CD4-positive, CD25-positive, alpha-beta regulatory T cell (primary cell): ENCODE measurements at regions not wholly inside any gene's neighbourhood (a gene's known extent, or its start where the extent isn't known, plus 50 kb on each side); places are given as distances from the start of the nearest gene placed in this dataset.

Experiments
- ATAC-seq, 2 donors: fragments of 150-1000 bp; cut with Tn5 transposase; one replicate each; pipeline ENCODE4 v1.10.0; 2021; ENCODE audit warnings: low read depth in 2 of 2, moderate number of reproducible peaks in 2 of 2, moderate library complexity in 1 of 2
- DNase-seq, 3 donors: peaks; one replicate each; pipeline versions ENCODE4 v3.0.0 to v3.0.0-alpha.2; 2012 to 2022; ENCODE audit warnings: mixed read lengths in 1 of 3
- H3K27ac ChIP-seq: one replicate; pipeline ENCODE4 v1.7.0; 2013; ENCODE audit warnings: mild to moderate bottlenecking, low read length; ENCODE audit not compliant: insufficient read depth, poor library complexity, severe bottlenecking
- H3K27me3 ChIP-seq: one replicate; pipeline ENCODE4 v1.7.0; 2013; ENCODE audit warnings: low read length; ENCODE audit not compliant: control insufficient read depth, insufficient read depth
- H3K36me3 ChIP-seq: one replicate; pipeline ENCODE4 v1.7.0; 2013; ENCODE audit warnings: mild to moderate bottlenecking, low read length, moderate library complexity; ENCODE audit not compliant: control insufficient read depth, insufficient read depth
- H3K4me1 ChIP-seq: 2 replicates; pipeline ENCODE4 v1.7.0; 2013; ENCODE audit warnings: mild to moderate bottlenecking, low read length; ENCODE audit not compliant: insufficient read depth, control insufficient read depth, poor library complexity, severe bottlenecking
- H3K4me3 ChIP-seq: one replicate; pipeline ENCODE4 v1.7.0; 2013; ENCODE audit warnings: low read depth, mild to moderate bottlenecking, low read length, moderate library complexity
- H3K9me3 ChIP-seq, 2 experiments: 1 replicate in 1 of 2; 2 replicates in 1 of 2; pipeline ENCODE4 v1.7.0; 2013; ENCODE audit warnings: low read length in 2 of 2, mild to moderate bottlenecking in 1 of 2, moderate library complexity in 1 of 2; ENCODE audit not compliant: control insufficient read depth in 2 of 2
- H3K27ac Mint-ChIP-seq, 3 donors: one replicate each; pipeline ENCODE4 v1.8.0; 2020 to 2022; ENCODE audit warnings: mild to moderate bottlenecking in 3 of 3, mixed read lengths in 3 of 3, moderate library complexity in 2 of 3
- H3K27me3 Mint-ChIP-seq: one replicate; pipeline ENCODE4 v1.8.0; 2022; ENCODE audit warnings: mild to moderate bottlenecking, mixed read lengths
- H3K36me3 Mint-ChIP-seq: one replicate; pipeline ENCODE4 v1.8.0; 2020; ENCODE audit warnings: mixed read lengths
- H3K4me1 Mint-ChIP-seq, 4 donors: one replicate each; pipeline ENCODE4 v1.8.0; 2020 to 2022; ENCODE audit warnings: mixed read lengths in 4 of 4, mild to moderate bottlenecking in 1 of 4
- H3K4me3 Mint-ChIP-seq, 4 donors: one replicate each; pipeline ENCODE4 v1.8.0; 2020 to 2022; ENCODE audit warnings: mild to moderate bottlenecking in 4 of 4, mixed read lengths in 4 of 4, moderate library complexity in 3 of 4
- H3K9me3 Mint-ChIP-seq, 7 donors: one replicate each; pipeline ENCODE4 v1.8.0; 2020 to 2022; ENCODE audit warnings: mixed read lengths in 7 of 7, mild to moderate bottlenecking in 3 of 7, moderate library complexity in 2 of 7

- Mint-ChIP-seq H3K27ac (no peak overlapping the region), H3K27me3 (peaks cover 14% of the 10 kb centered on the region), H3K36me3 (no peaks in the 10 kb centered on the region), H3K4me1 (peaks cover 0 to 4% (median 0%) of the 10 kb centered on the region in 4 donors), H3K4me3 (no peak overlapping the region), H3K9me3 (peaks cover 0 to 1% (median 0%) of the 10 kb centered on the region in 7 donors)
- no peak overlapping the region for H3K27ac ChIP-seq
- H3K4me3 ChIP-seq = no peak overlapping the region
- no peaks in the 10 kb centered on the region for H3K9me3 ChIP-seq
- H3K4me1 ChIP-seq = no peaks in the 10 kb centered on the region
- peaks cover 9% of the 10 kb centered on the region for H3K27me3 ChIP-seq
- no peak for ATAC-seq
- DNase-seq = no peak
- no peaks in the 10 kb centered on the region for H3K36me3 ChIP-seq
These were observed 94.1 kb upstream of the CREB5 start for GRCh38 chr7:28318101-28318762.

GRCh38 chr7:28323833-28324232 lies 88.5 kb upstream of the CREB5 start:
- no peak overlapping the region for H3K4me3 Mint-ChIP-seq
- peaks cover 7% of the 10 kb centered on the region for H3K27me3 Mint-ChIP-seq
- Histone ChIP-seq H3K27me3 (no peaks in the 10 kb centered on the region), H3K9me3 (no peaks in the 10 kb centered on the region), H3K4me3 (no peak overlapping the region), H3K27ac (no peak overlapping the region), H3K36me3 (no peaks in the 10 kb centered on the region), H3K4me1 (peaks cover 17% of the 10 kb centered on the region)
- peaks cover 0 to 3% (median 1%) of the 10 kb centered on the region in 7 donors for H3K9me3 Mint-ChIP-seq
- DNase-seq = no peak
- no peaks in the 10 kb centered on the region for H3K36me3 Mint-ChIP-seq
- no peak overlapping the region for H3K27ac Mint-ChIP-seq
- peaks cover 8 to 16% (median 11%) of the 10 kb centered on the region in 4 donors for H3K4me1 Mint-ChIP-seq
- no peak for ATAC-seq

GRCh38 chr7:28328146-28328545 lies 84.2 kb upstream of the CREB5 start:
- peak; percentile 47 to 51 for ATAC-seq
- H3K36me3 Mint-ChIP-seq = no peaks in the 10 kb centered on the region
- H3K4me1 Mint-ChIP-seq = peaks cover 21 to 45% (median 33%) of the 10 kb centered on the region in 4 donors
- Histone ChIP-seq H3K27ac (peak overlapping the region; percentile 43), H3K4me3 (no peak overlapping the region), H3K27me3 (no peaks in the 10 kb centered on the region), H3K4me1 (peaks cover 37% of the 10 kb centered on the region), H3K36me3 (no peaks in the 10 kb centered on the region), H3K9me3 (no peaks in the 10 kb centered on the region)
- peaks cover 0 to 3% (median 0%) of the 10 kb centered on the region in 7 donors for H3K9me3 Mint-ChIP-seq
- no peaks in the 10 kb centered on the region for H3K27me3 Mint-ChIP-seq
- H3K4me3 Mint-ChIP-seq = peak overlapping the region in 2 of 4 donors; percentile 26 to 32
- peak overlapping the region; percentile 84 to 92 (median 90) for H3K27ac Mint-ChIP-seq
- DNase-seq = peak in 1 of 3 donors; percentile 34

GRCh38 chr7:28328822-28329660 lies 83.3 kb upstream of the CREB5 start:
- Histone ChIP-seq H3K9me3 (no peaks in the 10 kb centered on the region), H3K4me1 (peaks cover 37% of the 10 kb centered on the region), H3K27me3 (no peaks in the 10 kb centered on the region), H3K4me3 (peak overlapping the region; percentile 21), H3K27ac (peak overlapping the region; percentile 55), H3K36me3 (no peaks in the 10 kb centered on the region)
- Mint-ChIP-seq H3K27ac (peak overlapping the region; percentile 73 to 90 (median 88)), H3K4me1 (peaks cover 21 to 45% (median 33%) of the 10 kb centered on the region in 4 donors), H3K36me3 (no peaks in the 10 kb centered on the region), H3K27me3 (no peaks in the 10 kb centered on the region), H3K9me3 (peaks cover 0 to 3% (median 1%) of the 10 kb centered on the region in 7 donors), H3K4me3 (peak overlapping the region in 2 of 4 donors; percentile 26 to 81)
- DNase-seq (peak in 1 of 3 donors; percentile 13), ATAC-seq (peak; percentile 51 to 55)

GRCh38 chr7:28329661-28330363 lies 82.5 kb upstream of the CREB5 start:
- H3K4me3 ChIP-seq = peak overlapping the region; percentile 58
- peaks cover 37% of the 10 kb centered on the region for H3K4me1 ChIP-seq
- H3K27me3 Mint-ChIP-seq = no peaks in the 10 kb centered on the region
- peaks cover 21 to 45% (median 33%) of the 10 kb centered on the region in 4 donors for H3K4me1 Mint-ChIP-seq
- H3K36me3 Mint-ChIP-seq = no peaks in the 10 kb centered on the region
- peak overlapping the region; percentile 55 for H3K27ac ChIP-seq
- DNase-seq (peak in 2 of 3 donors; percentile 50 to 78), ATAC-seq (peak; percentile 56 to 59)
- H3K9me3 ChIP-seq = no peaks in the 10 kb centered on the region
- peaks cover 1 to 6% (median 3%) of the 10 kb centered on the region in 7 donors for H3K9me3 Mint-ChIP-seq
- peak overlapping the region; percentile 26 to 84 (median 78) for H3K4me3 Mint-ChIP-seq
- H3K36me3 ChIP-seq = no peaks in the 10 kb centered on the region
- no peaks in the 10 kb centered on the region for H3K27me3 ChIP-seq
- H3K27ac Mint-ChIP-seq = peak overlapping the region; percentile 74 to 90 (median 88)

GRCh38 chr7:28330384-28331070 lies 81.8 kb upstream of the CREB5 start:
- Histone ChIP-seq H3K4me3 (peak overlapping the region; percentile 58), H3K9me3 (no peaks in the 10 kb centered on the region), H3K27me3 (no peaks in the 10 kb centered on the region), H3K36me3 (no peaks in the 10 kb centered on the region), H3K27ac (peak overlapping the region; percentile 55), H3K4me1 (peaks cover 37% of the 10 kb centered on the region)
- H3K4me3 Mint-ChIP-seq = peak overlapping the region; percentile 26 to 84 (median 78)
- H3K36me3 Mint-ChIP-seq = no peaks in the 10 kb centered on the region
- H3K9me3 Mint-ChIP-seq = peaks cover 1 to 9% (median 4%) of the 10 kb centered on the region in 7 donors
- peaks cover 21 to 45% (median 33%) of the 10 kb centered on the region in 4 donors for H3K4me1 Mint-ChIP-seq
- H3K27ac Mint-ChIP-seq = peak overlapping the region; percentile 88 to 94 (median 90)
- DNase-seq = peak in 2 of 3 donors; percentile 25 to 68
- H3K27me3 Mint-ChIP-seq = no peaks in the 10 kb centered on the region
- ATAC-seq = peak; percentile 54 to 55

GRCh38 chr7:28332046-28332445 lies 80.3 kb upstream of the CREB5 start:
- H3K4me1 Mint-ChIP-seq = peaks cover 21 to 45% (median 33%) of the 10 kb centered on the region in 4 donors
- Histone ChIP-seq H3K27ac (no peak overlapping the region), H3K9me3 (no peaks in the 10 kb centered on the region), H3K36me3 (no peaks in the 10 kb centered on the region), H3K4me1 (peaks cover 37% of the 10 kb centered on the region), H3K27me3 (no peaks in the 10 kb centered on the region), H3K4me3 (no peak overlapping the region)
- no peaks in the 10 kb centered on the region for H3K27me3 Mint-ChIP-seq
- no peak overlapping the region for H3K4me3 Mint-ChIP-seq
- H3K36me3 Mint-ChIP-seq = no peaks in the 10 kb centered on the region
- peaks cover 1 to 9% (median 4%) of the 10 kb centered on the region in 7 donors for H3K9me3 Mint-ChIP-seq
- ATAC-seq (no peak), DNase-seq (no peak)
- no peak overlapping the region for H3K27ac Mint-ChIP-seq
